ENCODE measurements at regions not wholly inside any gene's neighbourhood (a gene's known extent, or its start where the extent isn't known, plus 50 kb on each side); places are given as distances from the start of the nearest gene placed in this dataset.

GRCh38 chr6:9623228-9623832, 791.5 kb downstream of the TFAP2A start:
- TF ChIP-seq GATA2 (IDR thresholded peaks at IDR 0.05; ENCODE audit: low read depth, low read length), result no peak
- no peak for TF ChIP-seq GATA3 (IDR thresholded peaks at IDR 0.05; ENCODE audit: low read depth, low read length)

All from SH-SY5Y (cell line).